GM23338 (cell line): ENCODE measurements at regions not wholly inside any gene's neighbourhood (a gene's known extent, or its start where the extent isn't known, plus 50 kb on each side); places are given as distances from the start of the nearest gene placed in this dataset.
"Not testable (repeated sequence)": the region's sequence is repeated elsewhere in the genome, so short reads cannot be mapped to it uniquely, and the experiment has no call there.

ENCODE experiments used
- ATAC-seq: fragments of 200-7000 bp; cut with Tn5 transposase; 3 replicates; pipeline ENCODE4 v1.9.1; 2020
- DNase-seq: peaks from one replicate; pipeline ENCODE4 v3.0.0-alpha.2; 2015; ENCODE audit warnings: low spot score
- H2AFZ ChIP-seq: fragments of 200-600 bp; sonication (generic); 2 replicates; pipeline ENCODE4 v1.8.0; 2016; ENCODE audit warnings: antibody characterized with exemption, mild to moderate bottlenecking, moderate library complexity
- H3F3A ChIP-seq: fragments of 200-600 bp; sonication (generic); replicated peaks from 2 replicates; pipeline ENCODE4 v1.8.0; 2017; ENCODE audit warnings: antibody characterized with exemption, mixed run types, low read depth
- H3K27ac ChIP-seq: fragments of 200-600 bp; sonication (generic); 2 replicates; pipeline ENCODE4 v1.6.1; 2016; ENCODE audit warnings: low read depth
- H3K27me3 ChIP-seq: fragments of 200-600 bp; sonication (generic); 2 replicates; pipeline ENCODE4 v1.8.0; 2016; ENCODE audit warnings: mild to moderate bottlenecking, mixed run types, moderate library complexity; ENCODE audit not compliant: insufficient read depth
- H3K36me3 ChIP-seq: fragments of 200-600 bp; sonication (generic); 2 replicates; pipeline ENCODE4 v1.8.0; 2016; ENCODE audit warnings: mild to moderate bottlenecking; ENCODE audit not compliant: insufficient read depth
- H3K4me1 ChIP-seq: fragments of 200-600 bp; sonication (generic); 2 replicates; pipeline ENCODE4 v1.8.0; 2016; ENCODE audit warnings: mild to moderate bottlenecking, moderate library complexity; ENCODE audit not compliant: insufficient read depth
- H3K4me2 ChIP-seq: fragments of 200-600 bp; sonication (generic); 2 replicates; pipeline ENCODE4 v1.7.1; 2017; ENCODE audit warnings: mixed run types
- H3K4me3 ChIP-seq: fragments of 200-600 bp; sonication (generic); 2 replicates; pipeline ENCODE4 v1.6.1; 2016; ENCODE audit warnings: mixed run types
- H3K79me2 ChIP-seq: fragments of 200-600 bp; sonication (generic); replicated peaks from 2 replicates; pipeline ENCODE4 v1.8.0; 2017; ENCODE audit warnings: mild to moderate bottlenecking; ENCODE audit not compliant: insufficient read depth
- H3K9me2 ChIP-seq: fragments of 200-600 bp; sonication (generic); 2 replicates; pipeline ENCODE4 v1.8.0; 2017; ENCODE audit not compliant: insufficient read depth
- H4K20me1 ChIP-seq: fragments of 200-600 bp; sonication (generic); replicated peaks from 2 replicates; pipeline ENCODE4 v1.8.0; 2017; ENCODE audit warnings: mild to moderate bottlenecking; ENCODE audit not compliant: insufficient read depth
- H3K27ac Mint-ChIP-seq: 2 replicates; pipeline ENCODE4 v1.8.0; 2020; ENCODE audit warnings: inconsistent platforms, mild to moderate bottlenecking, moderate library complexity, mixed read lengths
- H3K27me3 Mint-ChIP-seq: 3 replicates; pipeline ENCODE4 v1.8.0; 2022; ENCODE audit warnings: low read depth, mild to moderate bottlenecking, moderate library complexity, mixed read lengths, inconsistent platforms; ENCODE audit not compliant: insufficient read depth, poor library complexity
- H3K36me3 Mint-ChIP-seq: 3 replicates; pipeline ENCODE4 v1.8.0; 2021; ENCODE audit warnings: low read depth, mild to moderate bottlenecking, inconsistent platforms, moderate library complexity, mixed read lengths
- H3K4me1 Mint-ChIP-seq: 3 replicates; pipeline ENCODE4 v1.8.0; 2020; ENCODE audit warnings: mild to moderate bottlenecking, inconsistent platforms, mixed read lengths
- H3K4me3 Mint-ChIP-seq: 3 replicates; pipeline ENCODE4 v1.8.0; 2021; ENCODE audit warnings: moderate library complexity, mild to moderate bottlenecking, inconsistent platforms, mixed read lengths
- H3K9me3 Mint-ChIP-seq: 3 replicates; pipeline ENCODE4 v1.8.0; 2020; ENCODE audit warnings: moderate library complexity, mild to moderate bottlenecking, inconsistent platforms, mixed read lengths
- CREB1 ChIP-seq: fragments of 250-450 bp; sonication (Bioruptor Pico); IDR thresholded peaks from 2 replicates; pipeline ENCODE4 v1.5.0; 2020; ENCODE audit warnings: low read depth, mild to moderate bottlenecking, moderate library complexity
- CTCF ChIP-seq, 2 experiments: fragments of 200-600 bp in 1 of 2; sonication (generic) in 1 of 2; conservative IDR thresholded peaks; 2 replicates each; pipeline versions ENCODE4 v1.5.1 to v1.6.1; 2016 to 2017; ENCODE audit warnings: antibody characterized with exemption in 2 of 2, low read depth in 2 of 2, mild to moderate bottlenecking in 2 of 2, moderate library complexity in 1 of 2
- EZH2 ChIP-seq: fragments of 200-600 bp; sonication (generic); IDR thresholded peaks from one replicate; pipeline ENCODE4 v1.8.0; 2017; ENCODE audit warnings: antibody characterized with exemption, mild to moderate bottlenecking, low read depth; ENCODE audit not compliant: unreplicated experiment
- EZH2phosphoT487 ChIP-seq: fragments of 200-600 bp; sonication (generic); IDR thresholded peaks from one replicate; pipeline ENCODE4 v1.8.1; 2018; ENCODE audit warnings: antibody characterized with exemption; ENCODE audit not compliant: unreplicated experiment
- JUNB ChIP-seq: IDR thresholded peaks from one replicate; pipeline ENCODE4 v1.6.1; 2016; ENCODE audit warnings: antibody characterized with exemption; ENCODE audit not compliant: unreplicated experiment
- NANOG ChIP-seq: IDR thresholded peaks from 2 replicates; pipeline ENCODE4 v1.6.1; 2016; ENCODE audit warnings: antibody characterized with exemption, borderline replicate concordance
- POLR2AphosphoS5 ChIP-seq: IDR thresholded peaks from 2 replicates; pipeline ENCODE4 v1.6.1; 2016; ENCODE audit warnings: antibody characterized with exemption, low read depth
- STAT1 ChIP-seq: IDR thresholded peaks from one replicate; pipeline ENCODE4 v1.6.1; 2016; ENCODE audit warnings: antibody characterized with exemption; ENCODE audit not compliant: unreplicated experiment
- ZNF331 ChIP-seq: fragments of 250-450 bp; sonication (Bioruptor Pico); IDR thresholded peaks from 2 replicates; pipeline ENCODE4 v1.5.0; 2020; ENCODE audit warnings: low read depth, mild to moderate bottlenecking, moderate library complexity

GRCh38 chr12:68393417-68393816 is 61.3 kb upstream of the MDM1 start:
- Histone ChIP-seq H3K9me2 (no peaks in the 10 kb centered on the region), H3K27me3 (no peaks in the 10 kb centered on the region), H3K36me3 (0 out of 2 replicates have a peak, but pooled peaks cover 3% of the 10 kb centered on the region), H3F3A (no peaks in the 10 kb centered on the region), H3K27ac (peak overlapping the region; percentile 14; the same call in 1 of the 2 replicates), H3K4me3 (no peak overlapping the region), H2AFZ (peak overlapping the region; percentile 66; the same call in 1 of the 2 replicates), H4K20me1 (no peaks in the 10 kb centered on the region), H3K4me1 (no peaks in the 10 kb centered on the region), H3K4me2 (no peak overlapping the region), H3K79me2 (no peaks in the 10 kb centered on the region)
- ATAC-seq (no peak), DNase-seq (no peak)
- Mint-ChIP-seq H3K27ac (no peak overlapping the region), H3K36me3 (peaks cover 6% of the 10 kb centered on the region; the same call in 1 of the 3 replicates), H3K27me3 (peaks cover 2% of the 10 kb centered on the region), H3K4me3 (no peak overlapping the region), H3K9me3 (peaks cover 11% of the 10 kb centered on the region), H3K4me1 (no peaks in the 10 kb centered on the region)
- TF ChIP-seq POLR2AphosphoS5 = no peak
- TF ChIP-seq NANOG = no peak
- no peak for TF ChIP-seq STAT1
- TF ChIP-seq JUNB = no peak
- TF ChIP-seq CTCF (conservative IDR thresholded peaks at IDR 0.05; ENCODE audit: low read depth in 2 of 2) = no peak

GRCh38 chr12:68397566-68398158 is 65.5 kb upstream of the MDM1 start:
- Histone ChIP-seq H3F3A (no peaks in the 10 kb centered on the region), H3K27ac (no peak overlapping the region), H3K4me1 (0 out of 2 replicates have a peak, but pooled peaks cover 9% of the 10 kb centered on the region), H4K20me1 (no peaks in the 10 kb centered on the region), H3K79me2 (no peaks in the 10 kb centered on the region), H3K4me3 (no peak overlapping the region), H3K36me3 (no peaks in the 10 kb centered on the region), H3K9me2 (no peaks in the 10 kb centered on the region), H3K27me3 (no peaks in the 10 kb centered on the region), H3K4me2 (no peak overlapping the region), H2AFZ (no peak overlapping the region)
- Mint-ChIP-seq H3K36me3 (no peaks in the 10 kb centered on the region), H3K4me1 (no peaks in the 10 kb centered on the region), H3K27me3 (peaks cover 1% of the 10 kb centered on the region), H3K27ac (no peak overlapping the region), H3K4me3 (no peak overlapping the region), H3K9me3 (no peaks in the 10 kb centered on the region)
- ATAC-seq = no peak
- no peak for TF ChIP-seq CREB1 (CRISPR knock-in tag)
- no peak for TF ChIP-seq STAT1
- no peak for TF ChIP-seq EZH2phosphoT487
- TF ChIP-seq EZH2 = no peak
- TF ChIP-seq ZNF331 (CRISPR knock-in tag) = no peak
- DNase-seq = no peak

GRCh38 chr12:68398689-68399088 is 66.5 kb upstream of the MDM1 start:
- H3K4me3 Mint-ChIP-seq, H3K27me3 Mint-ChIP-seq, H3K4me1 ChIP-seq, H3K9me3 Mint-ChIP-seq, H3K79me2 ChIP-seq, H3K27ac Mint-ChIP-seq, ATAC-seq, DNase-seq, H3F3A ChIP-seq, H3K4me3 ChIP-seq, H3K27me3 ChIP-seq, H2AFZ ChIP-seq, H4K20me1 ChIP-seq, H3K4me1 Mint-ChIP-seq, H3K27ac ChIP-seq, H3K4me2 ChIP-seq, H3K36me3 Mint-ChIP-seq, H3K9me2 ChIP-seq, H3K36me3 ChIP-seq: not testable (repeated sequence)
